NT2/D1 (cell line): ENCODE measurements at regions not wholly inside any gene's neighbourhood (a gene's known extent, or its start where the extent isn't known, plus 50 kb on each side); places are given as distances from the start of the nearest gene placed in this dataset.

ENCODE experiments used
- SUZ12 ChIP-seq: IDR thresholded peaks from 2 replicates; pipeline ENCODE4 v1.6.1; 2011; ENCODE audit not compliant: insufficient read length, insufficient read depth; ENCODE audit errors: extremely low read depth
- YY1 ChIP-seq: IDR thresholded peaks from 2 replicates; pipeline ENCODE4 v1.6.1; 2011; ENCODE audit not compliant: insufficient read length, insufficient read depth
- ZNF274 ChIP-seq: IDR thresholded peaks from 2 replicates; pipeline ENCODE4 v1.6.1; 2011; ENCODE audit warnings: mild to moderate bottlenecking, low read depth, low read length

DNA sequence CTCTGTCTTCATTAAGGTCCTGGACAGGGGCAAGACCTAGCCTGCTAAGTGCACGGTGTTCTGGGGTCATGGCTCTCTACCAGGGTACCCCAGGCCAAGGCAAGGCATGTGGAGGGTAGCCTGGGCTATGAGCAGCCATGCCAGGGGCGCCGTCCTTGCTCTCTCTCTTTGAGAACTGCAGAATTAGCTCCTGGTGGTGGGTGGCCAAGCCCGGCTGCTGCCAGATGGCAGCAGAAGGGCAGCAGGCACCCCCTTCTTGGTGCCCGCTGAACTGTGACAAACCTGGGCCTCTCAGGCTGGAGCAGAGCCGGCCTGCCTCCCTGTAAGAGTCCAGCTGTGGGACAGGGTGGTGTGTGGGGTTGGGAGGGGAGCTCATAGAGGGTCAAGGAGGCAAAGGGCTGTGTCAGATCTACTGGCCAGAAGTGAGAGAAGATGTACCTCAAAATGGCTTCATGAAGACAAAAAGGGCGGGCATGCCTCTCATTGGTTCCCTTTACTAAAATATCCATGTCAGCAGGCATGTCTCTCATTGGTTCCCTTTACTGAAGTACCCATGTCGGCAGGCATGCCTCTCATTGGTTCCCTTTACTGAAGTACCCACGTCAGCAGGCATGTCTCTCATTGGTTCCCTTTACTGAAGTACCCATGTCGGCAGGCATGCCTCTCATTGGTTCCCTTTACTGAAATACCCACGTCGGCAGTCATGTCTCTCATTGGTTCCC is 81.7 kb upstream of the SDK2 start:
- no peak for TF ChIP-seq YY1
- no peak for TF ChIP-seq ZNF274
- TF ChIP-seq SUZ12 = no peak
